OCI-LY7 (cell line): ENCODE measurements at regions not wholly inside any gene's neighbourhood (a gene's known extent, or its start where the extent isn't known, plus 50 kb on each side); places are given as distances from the start of the nearest gene placed in this dataset.

Experiments used
- CTCF ChIP-seq: fragments of 200-600 bp; sonication (generic); conservative IDR thresholded peaks from 2 replicates; pipeline ENCODE4 v1.5.1; 2014; ENCODE audit warnings: mild to moderate bottlenecking, antibody characterized with exemption, low read length, moderate library complexity, mixed read lengths
- EZH2phosphoT487 ChIP-seq: fragments of 200-600 bp; sonication (generic); IDR thresholded peaks from 2 replicates; pipeline ENCODE4 v1.6.1; 2018; ENCODE audit warnings: low read depth, borderline replicate concordance, mild to moderate bottlenecking, mixed run types, antibody characterized with exemption, low read length, moderate library complexity, mixed read lengths

- TF ChIP-seq EZH2phosphoT487 (no peak), CTCF (no peak)
These were observed 269.7 kb downstream of the CBLN1 start for GRCh38 chr16:49011901-49012300.
